IMR-90 (cell line): ENCODE measurements at regions not wholly inside any gene's neighbourhood (a gene's known extent, or its start where the extent isn't known, plus 50 kb on each side); places are given as distances from the start of the nearest gene placed in this dataset.

Experiments used
- ATAC-seq: fragments of 200-7000 bp; cut with Tn5 transposase; 2 replicates; pipeline ENCODE4 v1.9.1; 2020; ENCODE audit warnings: low read depth, mild to moderate bottlenecking, moderate library complexity
- BruUV-seq: library from RNA; stranded (reverse); fragments of 400-500 nt; replicated peaks from 2 replicates; lab custom pipeline; 2021; lab: Mats Ljungman, UMichigan
- CTCF ChIA-PET: fragments of 300-600 bp; formaldehyde crosslinking; extraction: SDS; loops from one replicate; lab custom pipeline; 2021; ENCODE audit warnings: antibody characterized with exemption; lab: Yijun Ruan, JAX
- POLR2A ChIA-PET: fragments of 300-600 bp; sonication (Branson Sonifier 250); formaldehyde crosslinking; loops from one replicate; lab custom pipeline; 2022; ENCODE audit warnings: antibody characterized with exemption; ENCODE audit not compliant: unreplicated experiment; lab: Charles Lee
- DNase-seq: peaks from one replicate; pipeline ENCODE4 v3.0.0; 2013
- H2AFZ ChIP-seq: replicated peaks from 2 replicates; pipeline ENCODE3; 2013; ENCODE audit warnings: low read length, mild to moderate bottlenecking; ENCODE audit not compliant: poor library complexity
- H2AK5ac ChIP-seq: 2 replicates; pipeline ENCODE4 v1.6.1; 2013; ENCODE audit warnings: low read depth, low read length, inconsistent platforms
- H2AK9ac ChIP-seq: replicated peaks from 2 replicates; pipeline ENCODE3; 2013; ENCODE audit warnings: mild to moderate bottlenecking, low read depth, low read length, moderate library complexity; ENCODE audit not compliant: poor library complexity
- H2BK120ac ChIP-seq: 2 replicates; pipeline ENCODE4 v1.6.1; 2013; ENCODE audit warnings: low read depth, low read length, inconsistent platforms
- H2BK15ac ChIP-seq: 3 replicates; pipeline ENCODE4 v1.6.1; 2013; ENCODE audit warnings: low read depth, low read length, inconsistent platforms
- H2BK20ac ChIP-seq: 2 replicates; pipeline ENCODE4 v1.6.1; 2013; ENCODE audit warnings: low read depth, mild to moderate bottlenecking, inconsistent platforms, low read length, moderate library complexity
- H2BK5ac ChIP-seq: 2 replicates; pipeline ENCODE4 v1.6.1; 2013; ENCODE audit warnings: mild to moderate bottlenecking, low read depth, low read length, inconsistent platforms; ENCODE audit not compliant: poor library complexity, severe bottlenecking
- H3K14ac ChIP-seq: replicated peaks from 2 replicates; pipeline ENCODE4 v1.6.1; 2013; ENCODE audit warnings: low read depth, low read length, inconsistent platforms
- H3K18ac ChIP-seq: 2 replicates; pipeline ENCODE4 v1.6.1; 2013; ENCODE audit warnings: low read depth, low read length, control low read depth
- H3K23ac ChIP-seq: 2 replicates; pipeline ENCODE4 v1.6.1; 2013; ENCODE audit warnings: low read depth, low read length, inconsistent platforms
- H3K27ac ChIP-seq: 2 replicates; pipeline ENCODE4 v1.5.1; 2013; ENCODE audit warnings: mild to moderate bottlenecking, control low read depth, low read length; ENCODE audit not compliant: insufficient read depth
- H3K27me3 ChIP-seq: 2 replicates; pipeline ENCODE4 v1.6.1; 2013; ENCODE audit warnings: low read length; ENCODE audit not compliant: control insufficient read depth, insufficient read depth
- H3K36me3 ChIP-seq: 2 replicates; pipeline ENCODE4 v1.6.1; 2013; ENCODE audit warnings: low read length, mixed read lengths; ENCODE audit not compliant: control insufficient read depth, insufficient read depth
- H3K4ac ChIP-seq: 2 replicates; pipeline ENCODE4 v1.6.1; 2013; ENCODE audit warnings: low read depth, low read length, inconsistent platforms
- H3K4me1 ChIP-seq: 2 replicates; pipeline ENCODE4 v1.6.1; 2013; ENCODE audit warnings: low read length, mixed read lengths; ENCODE audit not compliant: control insufficient read depth, insufficient read depth
- H3K4me2 ChIP-seq: 2 replicates; pipeline ENCODE4 v1.6.1; 2013; ENCODE audit warnings: low read depth, mild to moderate bottlenecking, control low read depth, low read length, moderate library complexity
- H3K4me3 ChIP-seq: 2 replicates; pipeline ENCODE4 v1.5.1; 2013; ENCODE audit warnings: low read depth, mild to moderate bottlenecking, control low read depth, low read length, moderate library complexity; ENCODE audit not compliant: insufficient read depth
- H3K56ac ChIP-seq: 2 replicates; pipeline ENCODE4 v1.6.1; 2013; ENCODE audit warnings: low read length, inconsistent platforms; ENCODE audit not compliant: insufficient read depth; ENCODE audit errors: extremely low read depth
- H3K79me1 ChIP-seq, 2 experiments: 2 replicates each; pipeline ENCODE4 v1.6.1; 2013; ENCODE audit warnings: low read length in 2 of 2, inconsistent platforms in 1 of 2, low read depth in 1 of 2
- H3K9ac ChIP-seq: 2 replicates; pipeline ENCODE4 v1.6.1; 2013; ENCODE audit warnings: low read depth, low read length, control low read depth
- H3K9me1 ChIP-seq: 2 replicates; pipeline ENCODE4 v1.6.1; 2013; ENCODE audit warnings: low read length, inconsistent platforms; ENCODE audit not compliant: insufficient read depth
- H3K9me3 ChIP-seq: 2 replicates; pipeline ENCODE4 v1.6.1; 2013; ENCODE audit warnings: low read length; ENCODE audit not compliant: control insufficient read depth, insufficient read depth
- H4K20me1 ChIP-seq: 2 replicates; pipeline ENCODE4 v1.6.1; 2013; ENCODE audit warnings: low read length, inconsistent platforms; ENCODE audit not compliant: insufficient read depth
- H4K5ac ChIP-seq: 2 replicates; pipeline ENCODE4 v1.6.1; 2013; ENCODE audit warnings: mild to moderate bottlenecking, low read depth, low read length, control low read depth
- H4K8ac ChIP-seq, 2 experiments: 2 replicates each; pipeline ENCODE4 v1.6.1; 2013; ENCODE audit warnings: low read depth in 2 of 2, low read length in 2 of 2, control low read depth in 1 of 2, inconsistent platforms in 1 of 2
- H4K91ac ChIP-seq: 2 replicates; pipeline ENCODE4 v1.6.1; 2013; ENCODE audit warnings: low read depth, low read length, inconsistent platforms; ENCODE audit not compliant: insufficient read depth
- BHLHE40 ChIP-seq: fragments of 150-350 bp; IDR thresholded peaks from 2 replicates; pipeline ENCODE4 v1.6.1; 2016; ENCODE audit warnings: mild to moderate bottlenecking, low read depth, low read length
- CEBPB ChIP-seq: IDR thresholded peaks from 2 replicates; pipeline ENCODE4 v1.6.1; 2012; ENCODE audit warnings: low read depth, low read length, improper control_type of control experiment
- CTCF ChIP-seq: conservative IDR thresholded peaks from 2 replicates; pipeline ENCODE4 v1.5.1; 2012; ENCODE audit warnings: mild to moderate bottlenecking, low read depth, low read length, improper control_type of control experiment
- MAFK ChIP-seq: IDR thresholded peaks from 2 replicates; pipeline ENCODE4 v1.6.1; 2012; ENCODE audit warnings: low read depth, low read length, improper control_type of control experiment
- MAZ ChIP-seq: IDR thresholded peaks from 2 replicates; pipeline ENCODE4 v1.6.1; 2012; ENCODE audit warnings: low read depth, mild to moderate bottlenecking, low read length, improper control_type of control experiment, moderate library complexity, borderline replicate concordance
- MXI1 ChIP-seq: IDR thresholded peaks from 2 replicates; pipeline ENCODE4 v1.6.1; 2012; ENCODE audit warnings: low read depth, mild to moderate bottlenecking, low read length, moderate library complexity, borderline replicate concordance
- RAD21 ChIP-seq: IDR thresholded peaks from 2 replicates; pipeline ENCODE4 v1.6.1; 2012; ENCODE audit warnings: low read length, improper control_type of control experiment
- USF2 ChIP-seq: fragments of 150-350 bp; IDR thresholded peaks from 2 replicates; pipeline ENCODE4 v1.6.1; 2017; ENCODE audit warnings: mild to moderate bottlenecking, antibody characterized with exemption, low read length, low read depth
- WGBS, 2 experiments: methylation state at CpG; one replicate each; pipeline versions ENCODE4 v1.1.5 to v1.1.7; 2013; ENCODE audit warnings: missing lambda C conversion rate in 2 of 2; ENCODE audit not compliant: insufficient read length in 1 of 2; ENCODE audit errors: extremely low coverage in 2 of 2; 5-methylcytosine and 5-hydroxymethylcytosine counted together
- dilution Hi-C: fragments of 300-500 bp; cut with HindIII; formaldehyde crosslinking; loops from one replicate; pipeline ENCODE4 v1.14.3; 2018; ENCODE audit warnings: low sequenced_read_pairs; ENCODE audit not compliant: unreplicated experiment
- in situ Hi-C: fragments of 300-500 bp; cut with MboI; formaldehyde crosslinking; loops from 3 replicates; pipeline ENCODE4 v1.14.3; 2019; ENCODE audit warnings: low sequenced_read_pairs, inconsistent platforms, mixed read lengths
- intact Hi-C: fragments of 100-400 bp; cut with micrococcal nuclease; formaldehyde crosslinking; loops from 2 replicates; pipeline ENCODE4 v1.10.0; 2022

- TF ChIP-seq MAFK (no peak), USF2 (no peak), CTCF (no peak), MAZ (no peak), BHLHE40 (no peak), RAD21 (no peak), CEBPB (no peak), MXI1 (no peak)
- H2AK9ac ChIP-seq: no peak overlapping the region
- no TSS peak for BruUV-seq
- in situ Hi-C loops: no loop called here
- dilution Hi-C loops: no loop called here
- no peak overlapping the region for H2BK15ac ChIP-seq
- H3K4me3 ChIP-seq: no peak overlapping the region
- no peak overlapping the region for H4K8ac ChIP-seq
- no peaks in the 10 kb centered on the region; the same call in 1 of the 2 replicates for H3K27me3 ChIP-seq
- H3K36me3 ChIP-seq: no peaks in the 10 kb centered on the region
- no CpG with 5 or more reads among the region's 2 CpGs for WGBS, 2 experiments
- no peak overlapping the region for H2AFZ ChIP-seq
- H3K9me1 ChIP-seq: no peaks in the 10 kb centered on the region
- H3K4me1 ChIP-seq: no peaks in the 10 kb centered on the region
- H3K27ac ChIP-seq: no peak overlapping the region
- intact Hi-C loops: no loop called here
- no peak overlapping the region for H3K18ac ChIP-seq
- H4K20me1 ChIP-seq: no peaks in the 10 kb centered on the region; the same call in 1 of the 2 replicates
- H2AK5ac ChIP-seq: no peak overlapping the region
- no peak overlapping the region for H3K9ac ChIP-seq
- H3K4ac ChIP-seq: no peak overlapping the region
- H2BK20ac ChIP-seq: no peak overlapping the region
- no peak overlapping the region for H3K4me2 ChIP-seq
- no peak overlapping the region for H2BK5ac ChIP-seq
- H3K23ac ChIP-seq: no peak overlapping the region
- no peak for DNase-seq
- ChIA-PET POLR2A (no interaction called here), CTCF (no interaction called here)
- peaks cover 2% of the 10 kb centered on the region; the same call in 1 of the 2 replicates for H3K9me3 ChIP-seq
- no peak for ATAC-seq
- no peak overlapping the region for H4K91ac ChIP-seq
- no peaks in the 10 kb centered on the region for H3K79me1 ChIP-seq
- no peak overlapping the region for H4K5ac ChIP-seq
- no peak overlapping the region for H3K14ac ChIP-seq
- H3K56ac ChIP-seq: no peak overlapping the region
- no peak overlapping the region for H2BK120ac ChIP-seq
Observed at GRCh38 chr11:70861559-70861958, 390.8 kb downstream of the SHANK2 start.
